CD4-positive, alpha-beta T cell treated with Interleukin-15 for 1 hour (primary cell): ENCODE measurements at regions not wholly inside any gene's neighbourhood (a gene's known extent, or its start where the extent isn't known, plus 50 kb on each side); places are given as distances from the start of the nearest gene placed in this dataset.
A peak's percentile ranks its signal among the peaks of the same experiment; 100 is the strongest.
"Not testable (repeated sequence)": the region's sequence is repeated elsewhere in the genome, so short reads cannot be mapped to it uniquely, and the experiment has no call there.

Source experiments
- DNase-seq: peaks from one replicate; pipeline ENCODE4 v3.0.0-alpha.2; 2020

DNA sequence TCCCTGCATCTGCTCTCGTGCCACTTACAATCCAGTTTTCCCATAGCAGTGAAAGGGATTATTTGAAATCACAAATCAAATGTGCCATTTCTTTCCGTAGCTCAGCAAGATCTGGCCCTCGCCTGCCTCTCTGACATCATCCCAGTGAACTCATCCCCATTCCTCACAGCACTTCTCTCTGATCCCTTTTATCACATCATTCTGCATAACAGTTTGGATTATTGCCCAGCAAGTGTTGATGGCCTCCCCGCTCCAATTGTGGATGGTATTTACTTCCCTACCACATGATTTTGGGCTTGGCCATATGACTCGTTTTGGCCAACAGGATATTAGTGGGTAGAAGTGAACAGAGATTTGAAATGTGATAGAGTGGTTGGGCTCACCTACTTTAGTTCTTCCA is 185.0 kb downstream of the NPIPA7 start:
- not testable (repeated sequence) for DNase-seq

DNA sequence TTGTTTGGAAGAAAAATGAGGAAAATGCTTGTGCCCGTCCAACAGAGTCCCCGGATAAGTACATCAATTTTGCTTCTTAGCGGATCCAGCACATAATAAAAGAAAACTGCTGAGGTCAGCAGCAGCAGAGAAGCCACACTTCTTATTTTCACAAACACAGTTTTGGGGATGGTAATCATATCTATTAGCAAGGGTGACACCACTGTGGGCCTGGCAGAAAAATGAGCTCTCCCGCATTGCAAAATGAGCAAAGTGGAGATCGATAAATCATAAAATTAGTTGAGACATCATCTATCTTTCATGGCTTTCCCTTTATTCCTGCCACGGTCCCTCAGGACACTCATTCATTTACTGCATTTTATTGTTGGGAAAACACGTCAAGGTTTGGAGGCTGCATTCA is 186.4 kb downstream of the NPIPA7 start:
- not testable (repeated sequence) for DNase-seq

DNA sequence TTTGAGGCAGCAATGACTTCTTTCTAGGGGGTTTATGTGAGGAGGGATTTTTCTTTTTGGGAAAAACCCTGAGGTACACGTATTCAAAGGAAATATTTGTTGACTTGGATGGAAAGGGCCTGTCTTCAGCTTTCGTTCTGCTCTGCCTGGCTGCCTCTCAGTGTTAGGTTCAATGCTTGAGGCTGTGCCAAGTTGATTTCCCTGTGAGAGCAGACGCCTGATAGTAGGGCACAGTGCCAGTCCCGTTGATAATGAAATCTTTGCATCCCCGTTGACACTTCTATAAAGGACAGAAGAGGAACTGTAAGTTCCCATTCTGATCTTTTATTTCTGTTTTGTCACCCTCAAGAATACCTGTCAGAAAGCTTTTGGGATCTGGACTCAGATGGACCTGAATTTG is 191.1 kb downstream of the NPIPA7 start:
- not testable (repeated sequence) for DNase-seq

DNA sequence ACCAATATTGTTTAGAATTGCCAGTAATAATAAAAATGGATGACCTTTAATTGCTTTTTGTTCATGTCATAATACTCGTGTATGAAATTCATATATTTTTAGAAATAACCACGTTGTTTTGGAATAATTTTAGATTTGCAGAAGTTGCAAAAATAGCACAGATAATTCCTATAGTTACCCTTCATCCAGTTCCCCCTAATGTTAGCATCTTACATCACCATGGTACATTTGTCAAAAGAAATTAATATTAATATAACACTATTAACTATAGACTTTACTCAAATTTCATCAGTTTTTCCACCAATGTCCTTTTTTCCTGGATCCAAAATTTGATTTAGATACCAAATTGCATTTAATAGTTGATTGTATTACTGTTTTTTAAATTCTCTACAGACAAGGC is 191.9 kb downstream of the NPIPA7 start:
- DNase-seq: not testable (repeated sequence)

DNA sequence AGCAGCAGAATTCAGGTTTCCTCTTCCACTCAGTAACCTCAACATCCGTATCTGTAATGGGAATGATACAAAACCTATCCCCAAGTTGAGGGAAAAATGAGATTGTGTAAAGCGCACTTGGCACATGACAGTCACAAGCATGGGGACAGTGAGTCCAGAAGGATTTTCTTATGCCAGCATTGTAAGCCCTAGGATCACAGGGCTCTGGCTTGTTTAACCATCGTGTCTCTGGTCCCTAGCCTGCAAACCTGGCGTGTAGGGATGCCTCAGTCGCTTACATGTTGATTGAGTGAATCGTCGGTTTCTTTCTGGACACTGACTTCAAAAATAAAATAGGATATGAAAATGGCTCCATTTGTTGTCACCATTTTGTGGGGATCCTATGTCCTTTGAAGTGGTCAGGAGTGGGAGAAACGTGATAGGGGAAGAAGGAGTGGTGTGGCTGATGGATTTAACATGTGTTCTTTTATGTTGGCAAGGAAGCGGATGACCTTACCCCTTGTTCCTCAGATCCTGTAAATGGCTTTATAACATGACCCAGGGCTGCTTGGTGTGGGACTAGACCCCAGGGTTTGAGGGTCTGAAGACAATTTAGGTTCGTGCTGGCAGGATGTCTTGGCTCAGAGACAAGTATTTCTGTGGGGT is 193.3 kb downstream of the NPIPA7 start:
- DNase-seq: not testable (repeated sequence)

DNA sequence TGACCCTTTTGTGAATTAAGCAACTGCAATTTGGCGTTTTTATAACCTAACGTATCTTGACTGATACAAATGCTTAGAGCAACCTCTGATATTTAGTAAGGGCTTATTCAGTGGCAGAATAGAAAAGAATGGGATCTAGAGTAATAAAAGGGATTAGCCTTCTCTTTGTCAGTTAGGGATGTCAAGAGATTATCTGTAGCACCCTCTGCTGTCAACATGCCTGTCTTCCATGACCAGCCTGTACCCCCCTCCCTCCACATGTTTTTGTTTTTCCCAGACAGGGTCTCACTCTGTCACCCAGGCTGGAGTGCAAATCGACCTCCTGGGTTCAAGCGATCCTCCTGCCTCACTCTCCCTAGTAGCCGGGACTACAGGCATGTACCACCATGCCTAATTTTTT is 198.1 kb downstream of the NPIPA7 start:
- DNase-seq: not testable (repeated sequence)

DNA sequence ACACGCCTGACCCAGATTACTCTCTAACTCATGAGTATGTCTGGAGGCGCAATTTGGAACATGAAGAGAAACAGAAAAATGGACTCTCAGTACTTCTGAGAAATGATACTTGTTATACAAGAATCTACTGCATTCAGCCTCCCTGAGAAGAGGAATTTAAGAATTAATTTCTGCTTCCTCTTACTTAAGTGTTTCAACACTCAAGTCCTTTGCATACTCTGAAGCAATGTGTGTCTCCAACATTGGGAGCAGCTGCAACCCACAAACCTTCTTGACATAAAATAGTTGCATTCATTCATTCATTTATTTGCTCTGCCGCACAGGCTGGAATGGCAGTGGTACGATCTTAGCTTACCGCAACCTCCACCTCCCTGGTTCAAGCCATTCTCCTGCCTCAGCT is 199.8 kb downstream of the NPIPA7 start:
- DNase-seq: no peak

DNA sequence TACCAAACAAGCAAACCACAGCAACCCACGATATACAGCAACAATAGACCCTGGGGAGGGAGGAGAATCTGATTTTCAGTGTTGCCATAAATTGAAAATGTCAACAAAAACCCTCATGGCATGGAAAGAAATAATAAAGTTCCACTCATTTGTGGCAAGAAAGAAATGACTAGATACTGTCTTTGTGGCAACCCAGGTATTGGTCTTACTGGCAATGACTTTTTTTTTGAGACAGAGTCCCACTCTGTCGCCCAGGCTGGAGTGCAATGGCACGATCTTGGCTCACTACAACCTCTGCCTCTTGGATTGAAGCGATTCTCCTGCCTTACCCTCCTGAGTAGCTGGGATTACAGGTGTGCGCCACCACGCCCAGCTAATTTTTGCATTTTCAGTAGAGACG is 204.0 kb downstream of the NPIPA7 start:
- DNase-seq: not testable (repeated sequence)

DNA sequence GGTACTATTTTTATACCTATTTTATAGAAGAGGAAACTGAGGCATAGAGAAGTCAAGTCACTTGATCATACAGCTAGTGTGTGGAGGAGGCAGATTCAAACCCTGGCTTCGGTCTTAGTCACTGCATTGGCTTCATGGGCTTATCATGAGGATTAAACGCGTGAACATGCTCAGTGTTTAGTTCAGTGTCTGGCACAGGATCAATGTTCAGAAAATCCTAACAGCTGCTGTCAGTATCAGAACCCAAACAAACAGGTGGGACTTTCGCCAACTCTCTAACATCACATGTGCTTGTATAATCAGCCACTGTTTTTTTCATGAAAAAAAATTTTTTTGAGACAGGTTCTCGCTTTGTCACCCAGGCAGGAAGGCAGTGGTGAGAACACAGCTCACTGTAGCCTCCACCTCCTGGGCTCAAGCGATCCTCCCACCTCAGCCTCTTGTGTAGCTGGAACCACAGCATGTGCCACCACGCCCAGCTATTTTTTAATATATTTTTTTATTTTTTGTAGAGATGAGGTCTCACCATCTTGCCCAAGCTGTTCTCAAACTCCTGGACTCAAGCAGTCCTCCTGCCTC is 207.2 kb downstream of the NPIPA7 start:
- DNase-seq: not testable (repeated sequence)

DNA sequence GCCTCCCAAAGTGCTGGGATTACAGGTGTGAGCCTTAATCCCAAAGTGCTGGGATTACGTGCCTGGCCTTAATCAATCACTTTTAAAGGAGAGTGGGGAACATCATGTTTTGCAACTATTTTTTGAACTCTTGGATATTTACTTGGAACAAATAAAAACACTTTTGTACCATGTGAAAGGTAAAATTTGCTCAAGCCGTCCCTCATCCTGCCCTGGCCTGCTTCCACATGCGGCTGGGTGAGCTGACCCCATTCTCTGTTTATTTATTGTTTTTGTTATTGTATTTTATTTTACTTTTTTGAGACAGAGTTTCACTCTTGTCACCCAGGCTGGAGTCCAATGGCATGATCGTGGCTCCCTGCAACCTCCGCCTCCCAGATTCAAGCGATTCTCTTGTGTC is 208.0 kb downstream of the NPIPA7 start:
- DNase-seq: not testable (repeated sequence)

DNA sequence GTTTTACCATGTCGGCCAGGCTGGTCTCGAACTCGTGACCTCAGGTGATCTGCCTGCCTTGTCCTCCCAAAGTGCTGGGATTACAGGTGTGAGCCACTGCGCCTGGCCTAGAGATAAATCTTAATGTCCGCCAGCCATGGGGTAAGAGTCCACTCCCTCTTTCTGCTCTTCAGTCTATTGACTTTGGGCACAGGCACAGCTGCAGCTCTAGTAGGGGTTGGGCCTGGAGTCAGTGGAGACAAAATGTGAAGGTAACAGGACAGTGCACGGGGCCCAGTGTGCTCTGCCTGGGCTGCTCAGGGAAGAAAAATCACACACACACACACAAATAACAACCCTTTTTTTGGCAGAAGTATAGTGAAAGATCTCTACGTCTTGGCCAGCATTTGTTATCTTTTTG is 209.5 kb downstream of the NPIPA7 start:
- not testable (repeated sequence) for DNase-seq

DNA sequence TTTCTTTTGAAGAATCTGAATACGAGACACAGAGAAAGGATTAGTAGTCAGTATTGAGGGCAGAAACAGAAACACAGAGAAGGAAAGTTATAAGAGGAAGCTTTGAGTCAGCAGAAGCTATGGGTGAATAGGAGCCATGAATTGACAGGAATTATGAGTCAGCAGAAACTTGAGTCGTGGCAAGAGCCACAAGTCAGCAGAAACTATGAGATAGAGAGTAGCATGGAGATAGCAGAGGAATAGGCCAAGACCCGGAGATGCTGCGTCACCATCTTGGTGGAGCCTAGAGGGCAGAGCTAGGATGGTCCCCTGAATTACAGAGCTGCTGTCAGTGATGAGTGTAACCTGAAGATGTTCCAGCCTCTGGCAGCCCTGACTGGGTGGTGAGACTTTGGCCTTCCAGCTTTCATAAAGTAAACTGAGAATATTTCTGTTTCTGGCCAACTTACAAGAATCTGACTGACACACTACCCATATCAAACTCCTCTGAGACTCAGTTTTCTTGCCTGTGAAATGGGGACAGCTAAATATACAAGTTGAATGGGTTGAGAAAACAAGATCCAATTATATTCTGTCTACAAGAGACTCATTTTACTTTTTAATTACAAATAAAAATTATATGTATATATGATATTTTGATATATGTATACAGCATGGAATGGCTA is 211.8 kb downstream of the NPIPA7 start:
- not testable (repeated sequence) for DNase-seq

DNA sequence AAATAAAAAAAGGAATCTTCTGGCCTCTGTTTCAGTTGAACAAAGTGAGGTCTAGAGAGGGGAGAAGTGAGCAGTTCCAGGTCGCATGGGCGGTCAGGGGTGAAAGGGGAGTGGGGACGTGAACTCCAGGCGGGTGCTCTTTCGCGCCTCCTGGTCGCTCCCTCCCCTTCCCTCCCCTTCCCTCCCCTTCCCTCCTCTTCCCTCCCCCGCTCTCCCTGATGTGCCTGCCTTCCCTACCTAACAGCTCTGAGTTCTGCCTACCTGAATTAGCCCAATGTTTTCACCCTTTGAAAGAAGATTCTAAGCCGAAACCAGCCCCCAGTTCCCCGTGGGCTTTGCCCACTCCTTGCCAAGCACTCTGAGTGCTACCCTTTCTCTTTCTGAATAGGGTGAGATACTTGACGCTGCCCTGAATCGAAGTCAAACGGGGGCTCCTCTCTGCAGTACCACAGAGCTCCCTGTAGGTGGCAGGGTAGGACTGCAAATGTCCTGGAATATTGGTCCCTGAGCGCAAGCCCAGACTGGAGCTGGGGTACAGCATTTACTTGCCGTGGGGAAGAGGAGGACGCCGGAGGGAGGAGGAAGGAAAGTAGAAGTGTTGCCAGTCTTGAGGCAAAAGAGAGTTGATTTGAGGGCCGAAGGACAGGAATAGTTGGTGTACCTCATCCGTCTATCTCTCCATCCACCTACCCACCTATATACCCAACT is 214.4 kb downstream of the NPIPA7 start:
- DNase-seq: peak; percentile 37

DNA sequence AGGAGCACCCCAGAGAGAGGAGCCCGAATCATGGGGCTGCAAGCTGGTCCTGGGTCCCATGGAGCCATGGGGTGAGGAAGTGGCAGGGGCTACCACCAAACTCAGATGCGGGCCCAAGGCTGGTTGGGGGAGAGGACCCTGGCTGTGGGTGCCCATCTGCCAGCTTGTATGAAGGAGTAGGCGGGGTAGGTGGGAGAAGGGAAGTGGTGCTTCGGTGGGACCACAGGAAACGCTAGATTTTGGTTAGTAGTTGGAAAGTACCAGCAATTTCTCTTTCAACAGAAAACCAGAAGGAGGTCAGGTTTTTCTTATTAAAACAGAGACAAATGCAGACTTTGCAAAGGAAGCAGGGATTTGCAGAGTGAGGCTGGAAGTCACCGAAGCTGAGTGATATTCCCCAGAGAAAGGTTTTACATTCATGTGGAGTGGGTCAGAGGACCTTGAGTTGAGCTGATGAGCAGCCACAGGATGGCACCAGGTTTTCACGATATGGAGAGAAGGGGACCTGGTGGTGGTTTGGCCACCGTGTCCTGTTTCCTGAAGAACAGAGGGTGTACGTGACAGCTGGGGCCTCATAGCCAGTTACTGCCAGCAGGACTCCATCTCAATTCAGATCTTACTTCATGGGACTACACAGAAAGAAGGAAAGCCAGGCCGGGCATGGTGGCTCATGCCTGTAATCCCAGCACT is 216.2 kb downstream of the NPIPA7 start:
- DNase-seq: not testable (repeated sequence)

DNA sequence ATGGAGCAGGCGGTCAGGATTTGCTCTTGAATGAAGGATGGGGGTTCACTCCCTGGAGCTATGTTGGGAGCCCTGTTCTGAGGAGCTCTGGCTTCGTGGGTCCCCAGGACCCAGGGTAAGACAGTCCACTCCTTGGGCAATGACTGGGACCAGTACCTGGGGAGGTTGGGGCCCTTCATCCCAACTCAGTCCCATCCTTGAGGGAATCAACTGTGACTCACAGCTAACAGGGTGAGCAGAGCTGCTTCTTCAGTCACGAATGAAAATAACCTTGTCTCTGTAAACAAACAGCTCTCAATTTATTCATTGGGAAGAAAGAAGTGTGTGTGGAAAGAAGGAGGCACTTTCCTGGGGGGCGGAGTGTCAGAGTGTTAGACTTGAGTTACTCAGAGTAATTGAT is 222.3 kb downstream of the NPIPA7 start:
- not testable (repeated sequence) for DNase-seq

DNA sequence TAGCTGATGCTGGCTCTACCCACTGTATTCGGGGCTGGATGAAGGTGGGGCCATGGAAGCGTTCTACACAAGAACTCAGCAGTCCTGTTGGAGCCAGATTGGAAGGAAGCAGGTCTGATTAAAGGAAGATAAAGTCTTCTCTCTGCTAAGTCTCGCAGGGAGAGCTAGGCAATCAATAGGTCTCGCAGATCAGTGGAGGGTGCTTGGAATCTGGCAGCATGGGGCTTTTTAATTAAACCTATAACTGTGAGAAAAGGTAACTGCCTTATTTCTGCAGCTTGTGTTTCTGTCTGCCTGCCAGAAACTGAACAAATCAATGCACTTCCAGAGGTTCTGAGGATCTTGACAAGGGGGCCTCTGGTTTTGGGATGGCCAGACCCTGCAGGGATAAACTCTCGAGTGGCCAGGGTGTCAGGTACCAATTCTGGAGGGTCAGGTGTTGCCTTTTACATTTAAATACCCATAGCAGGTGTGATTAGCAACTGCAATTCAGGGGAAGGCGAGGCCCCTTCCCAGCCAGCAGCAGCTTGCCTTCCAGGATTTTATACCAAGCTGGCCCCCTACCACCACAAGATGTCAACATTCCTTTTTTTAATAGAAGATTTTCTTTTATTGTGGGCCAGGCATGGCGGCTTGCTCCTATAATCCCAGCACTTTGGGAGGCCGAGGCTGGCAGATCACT is 228.6 kb downstream of the NPIPA7 start:
- not testable (repeated sequence) for DNase-seq

DNA sequence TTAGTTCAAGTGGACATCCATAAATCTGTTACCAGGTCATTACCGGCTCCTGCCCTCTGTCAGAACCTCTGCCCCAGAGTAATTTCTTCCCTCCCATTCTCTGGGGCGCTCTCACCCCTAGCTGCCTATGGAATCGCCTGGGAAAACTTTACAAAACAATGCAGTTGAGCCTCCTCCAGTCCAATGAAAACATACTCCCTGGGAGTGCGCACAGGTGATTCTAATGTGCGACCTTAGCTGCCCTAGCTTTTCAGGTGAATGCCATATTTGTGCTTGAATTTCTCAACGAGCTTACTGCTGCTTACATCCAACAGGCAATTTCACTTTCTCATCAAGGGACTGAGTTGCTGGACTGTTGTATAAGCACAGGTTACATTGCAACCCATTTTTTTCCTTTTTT is 230.7 kb downstream of the NPIPA7 start:
- DNase-seq: not testable (repeated sequence)

DNA sequence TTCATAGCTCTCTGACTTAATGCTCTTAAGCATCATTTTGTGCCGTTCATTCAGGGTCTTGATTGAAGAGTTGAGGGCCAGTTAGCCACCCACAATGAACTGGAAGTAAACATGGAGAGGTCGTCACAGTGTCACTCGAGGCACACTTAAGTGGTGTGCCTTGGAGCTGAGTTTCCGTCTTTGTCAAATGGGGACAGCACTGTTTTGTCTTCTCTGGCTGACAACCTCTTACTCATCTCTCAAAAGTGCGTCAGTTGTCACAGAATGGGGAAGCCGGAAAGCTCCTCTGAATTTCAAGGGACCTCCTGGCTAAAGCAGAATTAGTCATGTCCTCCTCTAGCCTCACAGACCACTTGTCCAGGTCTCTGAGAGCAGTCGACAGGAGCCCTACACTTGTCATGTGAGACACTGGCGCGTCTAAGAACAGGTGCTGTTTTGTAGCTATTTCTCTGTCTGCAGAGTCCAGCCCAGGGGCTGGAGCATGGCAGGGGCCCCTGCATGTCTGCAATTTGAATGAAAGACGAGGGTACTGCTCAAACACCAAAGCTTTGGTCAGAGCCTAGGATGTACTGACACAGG is 231.5 kb downstream of the NPIPA7 start:
- not testable (repeated sequence) for DNase-seq

DNA sequence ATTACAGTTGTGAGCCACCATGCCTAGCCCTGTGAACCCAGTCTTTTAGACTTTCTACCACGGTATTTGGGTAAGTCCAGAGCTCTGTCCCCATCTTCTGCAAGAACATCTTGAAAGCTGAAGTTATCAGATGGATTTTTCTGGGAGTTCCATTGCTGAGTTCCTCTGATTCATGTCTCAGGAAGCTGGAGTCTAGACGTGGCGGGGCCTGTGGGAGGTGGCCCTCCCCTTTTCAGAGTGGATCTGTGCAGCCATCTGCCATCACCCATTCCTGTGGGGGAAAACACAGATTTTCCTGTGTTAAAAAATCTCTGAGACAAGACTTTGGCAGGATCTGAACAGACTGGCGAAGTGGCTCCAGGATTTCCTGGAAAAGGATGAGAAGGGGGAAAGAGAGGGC is 234.3 kb downstream of the NPIPA7 start:
- not testable (repeated sequence) for DNase-seq

DNA sequence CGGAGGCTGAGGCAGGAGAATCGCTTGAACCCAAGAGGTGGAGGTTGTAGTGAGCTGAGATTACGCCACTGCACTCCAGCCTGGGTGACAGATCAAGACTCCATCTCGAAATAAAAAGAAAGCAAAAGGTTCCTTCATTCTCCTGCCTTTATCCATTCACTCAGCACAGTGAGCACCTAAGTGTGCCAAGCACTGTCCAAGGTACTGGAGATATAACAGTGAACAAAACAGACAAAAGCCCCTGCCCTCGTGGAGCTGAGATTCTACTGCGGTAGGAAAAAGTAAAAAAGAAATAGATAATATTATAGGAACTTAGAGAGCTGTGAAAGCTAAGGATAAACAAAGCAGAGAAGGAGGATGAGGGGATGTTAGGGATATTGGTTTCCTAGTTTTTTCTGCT is 235.5 kb downstream of the NPIPA7 start:
- not testable (repeated sequence) for DNase-seq

DNA sequence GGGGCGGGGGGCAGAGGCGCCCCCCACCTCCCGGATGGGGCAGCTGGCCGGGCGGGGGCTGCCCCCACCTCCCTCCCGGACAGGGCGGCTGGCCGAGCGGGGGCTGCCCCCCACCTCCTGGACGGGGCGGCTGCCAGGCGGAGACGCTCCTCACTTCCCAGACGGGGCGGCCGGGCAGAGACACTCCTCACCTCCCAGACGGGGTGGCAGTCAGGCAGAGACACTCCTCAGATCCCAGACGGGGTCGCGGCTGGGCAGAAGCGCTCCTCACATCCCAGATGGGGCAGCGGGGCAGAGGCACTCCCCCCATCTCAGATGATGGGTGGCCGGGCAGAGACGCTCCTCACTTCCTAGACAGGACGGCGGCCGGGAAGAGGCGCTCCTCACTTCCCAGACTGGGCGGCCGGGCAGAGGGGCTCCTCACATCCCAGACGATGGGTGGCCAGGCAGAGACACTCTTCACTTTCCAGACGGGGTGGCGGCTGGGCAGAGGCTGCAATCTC is 240.1 kb downstream of the NPIPA7 start:
- not testable (repeated sequence) for DNase-seq

DNA sequence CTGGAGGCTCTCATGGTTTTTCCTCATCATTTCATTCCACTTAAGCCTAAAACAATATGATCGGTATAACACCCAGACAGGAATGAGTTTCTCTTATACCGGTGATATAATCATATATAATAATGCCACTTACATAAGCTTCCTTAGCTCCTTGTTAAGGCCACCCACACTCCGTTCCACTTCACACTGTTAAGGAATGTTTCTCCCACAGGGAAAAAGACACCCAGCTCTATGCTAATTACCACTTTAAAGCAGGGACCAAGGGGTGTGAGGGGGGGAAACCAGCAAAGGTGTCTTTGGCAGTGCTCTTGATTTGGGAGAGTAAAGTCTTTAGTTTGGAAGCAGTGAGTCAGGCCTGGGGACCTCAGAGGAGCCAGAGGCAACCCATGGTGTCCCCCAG is 245.4 kb downstream of the NPIPA7 start:
- not testable (repeated sequence) for DNase-seq
